Immature natural killer cell (primary cell): ENCODE measurements at regions not wholly inside any gene's neighbourhood (a gene's known extent, or its start where the extent isn't known, plus 50 kb on each side); places are given as distances from the start of the nearest gene placed in this dataset.

Experiments used
- DNase-seq, 3 donors: peaks; one replicate each; pipeline ENCODE4 v3.0.0; 2022; ENCODE audit warnings: mixed read lengths in 1 of 3
- H3K27ac Mint-ChIP-seq, 6 donors: one replicate each; pipeline ENCODE4 v1.8.0; 2020; ENCODE audit warnings: mixed read lengths in 6 of 6, mild to moderate bottlenecking in 5 of 6, inconsistent platforms in 4 of 6, moderate library complexity in 3 of 6
- H3K27me3 Mint-ChIP-seq, 3 donors: one replicate each; pipeline ENCODE4 v1.8.0; 2020 to 2021; ENCODE audit warnings: low read depth in 3 of 3, mild to moderate bottlenecking in 3 of 3, mixed read lengths in 3 of 3, moderate library complexity in 3 of 3, inconsistent platforms in 1 of 3
- H3K36me3 Mint-ChIP-seq, 3 donors: one replicate each; pipeline ENCODE4 v1.8.0; 2020; ENCODE audit warnings: mixed read lengths in 3 of 3, inconsistent platforms in 2 of 3, mild to moderate bottlenecking in 2 of 3
- H3K4me1 Mint-ChIP-seq, 2 donors: one replicate each; pipeline ENCODE4 v1.8.0; 2020; ENCODE audit warnings: inconsistent platforms in 2 of 2, mild to moderate bottlenecking in 2 of 2, mixed read lengths in 2 of 2, moderate library complexity in 1 of 2
- H3K4me3 Mint-ChIP-seq, 5 donors: one replicate each; pipeline ENCODE4 v1.8.0; 2020; ENCODE audit warnings: mild to moderate bottlenecking in 5 of 5, mixed read lengths in 5 of 5, inconsistent platforms in 3 of 5, moderate library complexity in 3 of 5
- H3K9me3 Mint-ChIP-seq, 6 donors: one replicate each; pipeline ENCODE4 v1.8.0; 2020; ENCODE audit warnings: mild to moderate bottlenecking in 6 of 6, mixed read lengths in 6 of 6, inconsistent platforms in 4 of 6, moderate library complexity in 3 of 6

GRCh38 chr9:119556129-119556875 lies 187.1 kb upstream of the BRINP1 start:
- DNase-seq = peak in 1 of 3 donors; percentile 2
- Mint-ChIP-seq H3K4me1 (peaks cover 0 to 4% of the 10 kb centered on the region in 2 donors), H3K36me3 (no peaks in the 10 kb centered on the region), H3K9me3 (peaks cover 0 to 3% (median 0%) of the 10 kb centered on the region in 6 donors), H3K27ac (no peak overlapping the region), H3K4me3 (no peak overlapping the region), H3K27me3 (peaks cover 0 to 5% (median 5%) of the 10 kb centered on the region in 3 donors)

- Mint-ChIP-seq H3K4me3 (no peak overlapping the region), H3K27me3 (peaks cover 0 to 3% (median 2%) of the 10 kb centered on the region in 3 donors), H3K4me1 (no peaks in the 10 kb centered on the region), H3K9me3 (peaks cover 0 to 2% (median under 1%) of the 10 kb centered on the region in 6 donors), H3K27ac (no peak overlapping the region), H3K36me3 (no peaks in the 10 kb centered on the region)
- no peak for DNase-seq
Observed at GRCh38 chr9:119544492-119544891, 175.3 kb upstream of the BRINP1 start.

DNA sequence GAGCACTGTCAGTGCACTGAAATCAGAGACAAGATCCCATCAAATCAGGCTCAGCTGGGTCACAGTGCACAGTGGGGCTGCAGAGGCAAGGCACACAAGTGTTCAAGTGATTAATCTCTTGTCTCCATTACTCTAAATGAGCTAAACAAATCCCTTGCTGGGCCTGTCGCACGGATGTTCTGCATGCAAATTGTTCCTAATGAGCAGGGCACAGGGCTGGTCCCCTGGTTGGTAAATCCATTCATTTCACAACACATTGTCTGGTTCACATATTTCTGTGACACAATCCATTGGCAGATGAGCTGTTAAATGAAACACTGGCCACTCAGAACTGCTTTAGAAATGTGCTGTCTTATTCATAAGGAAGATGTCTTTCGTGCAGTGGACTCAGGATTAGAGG lies 167.9 kb upstream of the BRINP1 start:
- no peak overlapping the region for H3K4me3 Mint-ChIP-seq
- H3K4me1 Mint-ChIP-seq = no peaks in the 10 kb centered on the region
- no peak overlapping the region for H3K27ac Mint-ChIP-seq
- H3K9me3 Mint-ChIP-seq = peaks cover 0 to 4% (median under 1%) of the 10 kb centered on the region in 6 donors
- no peaks in the 10 kb centered on the region for H3K36me3 Mint-ChIP-seq
- peaks cover 0 to 3% (median 0%) of the 10 kb centered on the region in 3 donors for H3K27me3 Mint-ChIP-seq
- DNase-seq = no peak

DNA sequence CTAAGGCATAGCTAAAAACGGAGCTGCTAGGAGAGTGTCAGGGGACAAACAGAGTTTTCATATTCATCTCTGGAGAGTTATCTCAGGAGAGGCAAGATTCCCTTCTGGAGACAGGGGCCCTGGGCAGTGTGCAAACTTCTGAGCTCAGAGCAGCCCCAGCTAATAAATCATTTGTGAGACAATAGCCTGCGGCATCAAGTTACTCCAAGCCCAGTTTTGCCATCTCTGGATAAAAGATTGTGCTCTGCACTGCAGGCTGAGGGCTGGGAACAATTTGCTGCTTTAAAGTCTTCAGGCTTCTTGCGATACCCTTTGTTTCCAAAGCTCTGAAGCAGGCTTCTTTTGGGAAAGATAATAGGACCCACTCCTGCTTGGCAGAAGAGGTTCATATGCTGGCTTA lies 164.3 kb upstream of the BRINP1 start:
- H3K36me3 Mint-ChIP-seq = no peaks in the 10 kb centered on the region
- peaks cover 0 to 4% (median 0%) of the 10 kb centered on the region in 6 donors for H3K9me3 Mint-ChIP-seq
- no peak for DNase-seq
- H3K4me1 Mint-ChIP-seq = no peaks in the 10 kb centered on the region
- no peak overlapping the region for H3K4me3 Mint-ChIP-seq
- H3K27ac Mint-ChIP-seq = no peak overlapping the region
- H3K27me3 Mint-ChIP-seq = peaks cover 0 to 3% (median 2%) of the 10 kb centered on the region in 3 donors

GRCh38 chr9:119526698-119527097 lies 157.5 kb upstream of the BRINP1 start:
- Mint-ChIP-seq H3K27me3 (peaks cover 0 to 3% (median 3%) of the 10 kb centered on the region in 3 donors), H3K27ac (no peak overlapping the region), H3K9me3 (peaks cover 0 to 3% (median 0%) of the 10 kb centered on the region in 6 donors), H3K4me1 (no peaks in the 10 kb centered on the region), H3K4me3 (no peak overlapping the region), H3K36me3 (no peaks in the 10 kb centered on the region)
- no peak for DNase-seq

DNA sequence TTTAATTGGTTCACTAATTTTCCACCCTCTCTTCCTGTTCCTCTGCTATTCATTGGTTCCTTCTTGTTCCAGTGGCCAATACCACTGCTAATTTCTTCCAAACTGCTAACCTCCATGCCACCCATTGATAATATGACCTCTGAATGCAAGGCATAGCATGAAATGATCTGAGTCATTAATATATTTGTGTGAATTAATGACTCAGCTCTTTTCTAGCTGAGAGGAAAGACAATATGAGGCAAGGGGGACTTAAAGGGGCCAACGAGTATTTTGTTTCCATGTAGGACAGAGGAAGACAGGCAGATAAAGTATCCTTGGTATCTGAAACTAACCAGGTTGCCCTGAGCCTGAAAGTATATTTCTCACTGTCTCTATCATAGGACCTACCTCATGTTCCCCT lies 154.3 kb upstream of the BRINP1 start:
- Mint-ChIP-seq H3K4me3 (no peak overlapping the region), H3K4me1 (no peaks in the 10 kb centered on the region), H3K27me3 (peaks cover 0 to 3% (median 0%) of the 10 kb centered on the region in 3 donors), H3K36me3 (no peaks in the 10 kb centered on the region), H3K9me3 (peaks cover 0 to 3% (median 0%) of the 10 kb centered on the region in 6 donors), H3K27ac (no peak overlapping the region)
- DNase-seq = no peak

DNA sequence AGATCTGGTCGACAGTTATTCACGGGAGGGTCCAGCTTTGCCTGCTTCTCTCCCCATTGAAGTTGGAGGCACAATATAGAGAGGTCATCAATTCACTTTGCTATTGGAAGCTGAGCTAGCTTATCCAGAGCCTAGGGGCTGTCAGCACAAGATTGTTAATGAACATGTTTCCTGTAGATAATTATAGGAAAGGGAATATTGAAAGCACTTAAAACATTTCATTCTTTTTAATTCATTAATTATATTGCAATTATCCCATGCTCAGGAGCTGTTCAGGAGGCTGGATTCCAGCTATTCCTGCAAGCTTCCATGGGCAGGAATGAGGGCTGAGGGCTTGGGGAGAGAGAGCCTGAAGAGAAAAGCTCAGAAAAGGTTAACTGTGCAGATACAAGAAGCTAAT lies 153.1 kb upstream of the BRINP1 start:
- Mint-ChIP-seq H3K27ac (no peak overlapping the region), H3K27me3 (peaks cover 0 to 2% (median 0%) of the 10 kb centered on the region in 3 donors), H3K36me3 (no peaks in the 10 kb centered on the region), H3K9me3 (peaks cover 0 to 3% (median 0%) of the 10 kb centered on the region in 6 donors), H3K4me3 (no peak overlapping the region), H3K4me1 (no peaks in the 10 kb centered on the region)
- no peak for DNase-seq

DNA sequence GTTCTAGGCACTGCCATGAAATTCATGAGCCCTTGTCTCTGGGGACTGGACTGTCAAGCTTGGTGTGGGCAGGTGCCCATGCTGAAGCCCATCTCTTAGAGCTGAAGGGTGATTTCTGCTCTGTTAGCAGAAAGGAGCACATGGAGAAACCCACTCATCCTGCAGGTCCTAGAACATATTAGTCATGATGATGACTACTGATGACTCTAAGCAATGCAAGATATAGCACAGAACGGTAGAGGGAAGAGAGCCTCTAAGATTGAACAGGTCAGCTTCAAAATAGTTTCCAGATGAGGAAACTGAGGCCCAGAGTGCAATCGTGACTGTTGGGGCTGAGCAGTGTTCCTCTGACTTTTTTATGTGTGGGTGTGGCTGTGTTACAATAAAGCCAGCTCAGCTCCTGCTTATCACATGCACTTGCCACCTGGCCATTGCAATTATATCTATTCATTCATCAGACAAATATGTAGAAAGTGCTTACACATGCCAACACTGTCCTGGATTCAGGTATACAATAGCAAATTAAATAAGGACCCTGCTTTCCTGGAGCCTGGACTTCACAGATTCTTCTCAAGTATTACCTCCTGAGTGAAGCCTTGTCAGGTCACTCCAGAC lies 140.2 kb upstream of the BRINP1 start:
- Mint-ChIP-seq H3K27ac (no peak overlapping the region), H3K4me3 (no peak overlapping the region), H3K9me3 (peaks cover 0 to 5% (median 4%) of the 10 kb centered on the region in 6 donors), H3K4me1 (no peaks in the 10 kb centered on the region), H3K27me3 (no peaks in the 10 kb centered on the region), H3K36me3 (no peaks in the 10 kb centered on the region)
- no peak for DNase-seq

DNA sequence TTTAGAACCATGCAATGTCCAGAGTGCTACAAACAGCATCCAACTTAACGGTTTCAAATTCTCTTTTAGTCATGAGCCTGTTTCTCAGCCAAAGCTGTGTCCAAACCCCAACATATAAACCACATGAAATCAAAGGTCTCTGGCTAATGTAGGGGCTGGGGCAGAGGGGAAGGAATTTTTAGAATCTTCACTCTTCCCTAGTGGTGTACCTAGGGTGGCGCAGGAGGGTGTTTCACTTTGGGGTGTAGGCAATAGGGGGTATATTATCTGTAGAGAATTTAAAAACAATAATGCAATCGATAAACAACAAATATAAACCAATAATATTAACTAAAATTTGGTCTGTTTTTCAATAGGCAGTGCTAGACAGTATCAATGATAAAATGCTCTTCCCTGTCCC lies 132.1 kb upstream of the BRINP1 start:
- Mint-ChIP-seq H3K27ac (no peak overlapping the region), H3K4me3 (no peak overlapping the region), H3K9me3 (peaks cover 0 to 14% (median 3%) of the 10 kb centered on the region in 6 donors), H3K36me3 (no peaks in the 10 kb centered on the region), H3K4me1 (no peaks in the 10 kb centered on the region), H3K27me3 (peaks cover 0 to 7% (median 0%) of the 10 kb centered on the region in 3 donors)
- no peak for DNase-seq

- Mint-ChIP-seq H3K9me3 (peaks cover 0 to 16% (median 5%) of the 10 kb centered on the region in 6 donors), H3K4me3 (no peak overlapping the region), H3K27ac (no peak overlapping the region), H3K36me3 (no peaks in the 10 kb centered on the region), H3K27me3 (peaks cover 0 to 7% (median 0%) of the 10 kb centered on the region in 3 donors), H3K4me1 (no peaks in the 10 kb centered on the region)
- no peak for DNase-seq
Observed at GRCh38 chr9:119500072-119500771, 131.0 kb upstream of the BRINP1 start.

- no peaks in the 10 kb centered on the region for H3K4me1 Mint-ChIP-seq
- H3K36me3 Mint-ChIP-seq = no peaks in the 10 kb centered on the region
- H3K27ac Mint-ChIP-seq = no peak overlapping the region
- DNase-seq = no peak
- no peak overlapping the region for H3K4me3 Mint-ChIP-seq
- peaks cover 0 to 8% (median 3%) of the 10 kb centered on the region in 6 donors for H3K9me3 Mint-ChIP-seq
- H3K27me3 Mint-ChIP-seq = peaks cover 0 to 2% (median 1%) of the 10 kb centered on the region in 3 donors
Observed at GRCh38 chr9:119487118-119487827, 118.0 kb upstream of the BRINP1 start.

GRCh38 chr9:119483153-119483552 lies 113.9 kb upstream of the BRINP1 start:
- H3K36me3 Mint-ChIP-seq = no peaks in the 10 kb centered on the region
- no peaks in the 10 kb centered on the region for H3K4me1 Mint-ChIP-seq
- H3K9me3 Mint-ChIP-seq = peaks cover 0 to 5% (median 0%) of the 10 kb centered on the region in 6 donors
- H3K27me3 Mint-ChIP-seq = peaks cover 0 to 4% (median 2%) of the 10 kb centered on the region in 3 donors
- no peak for DNase-seq
- no peak overlapping the region for H3K4me3 Mint-ChIP-seq
- H3K27ac Mint-ChIP-seq = no peak overlapping the region

DNA sequence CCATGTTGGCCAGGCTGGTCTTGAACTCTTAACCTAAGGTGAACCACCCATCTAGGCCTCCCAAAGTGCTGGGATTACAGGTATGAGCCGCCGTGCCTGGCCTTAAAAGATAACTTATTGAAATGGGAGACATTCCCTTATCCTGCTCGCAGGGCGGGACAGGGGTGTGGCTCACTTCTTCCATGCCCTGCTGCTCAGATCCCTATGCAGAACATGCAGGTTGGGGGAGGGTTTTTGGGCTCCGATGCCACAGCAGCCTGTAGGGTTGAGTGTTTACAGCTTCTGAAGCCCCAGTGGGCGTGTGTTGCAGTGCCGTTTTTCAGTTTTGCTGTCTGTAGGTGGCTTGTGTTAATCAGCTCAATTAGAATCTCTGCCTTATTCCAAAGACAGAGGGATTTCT lies 108.0 kb upstream of the BRINP1 start:
- Mint-ChIP-seq H3K4me3 (no peak overlapping the region), H3K36me3 (no peaks in the 10 kb centered on the region), H3K27ac (no peak overlapping the region), H3K4me1 (no peaks in the 10 kb centered on the region), H3K9me3 (peaks cover 0 to 6% (median 2%) of the 10 kb centered on the region in 6 donors), H3K27me3 (peaks cover 0 to 5% (median 3%) of the 10 kb centered on the region in 3 donors)
- DNase-seq = no peak
